HepG2 (cell line): ENCODE measurements at regions not wholly inside any gene's neighbourhood (a gene's known extent, or its start where the extent isn't known, plus 50 kb on each side); places are given as distances from the start of the nearest gene placed in this dataset.
A peak's percentile ranks its signal among the peaks of the same experiment; 100 is the strongest.
"Not testable (repeated sequence)": the region's sequence is repeated elsewhere in the genome, so short reads cannot be mapped to it uniquely, and the experiment has no call there.

ENCODE experiments used
- ATAC-seq: fragments of 200-7000 bp; cut with Tn5 transposase; 3 replicates; pipeline ENCODE4 v1.9.1; 2020; ENCODE audit warnings: mild to moderate bottlenecking, moderate library complexity
- BruUV-seq: library from RNA; stranded (reverse); fragments of 400-500 nt; replicated peaks from 2 replicates; lab custom pipeline; 2021; lab: Mats Ljungman, UMichigan
- CTCF ChIA-PET: fragments of 300-600 bp; formaldehyde crosslinking; extraction: SDS; loops from one replicate; lab custom pipeline; 2021; ENCODE audit warnings: low total read pairs, inconsistent platforms, low intra/inter-chr PET ratio; lab: Yijun Ruan, JAX
- POLR2A ChIA-PET: fragments of 350-600 bp; sonication (Branson Sonifier 250); formaldehyde crosslinking; loops from one replicate; lab custom pipeline; 2020; ENCODE audit warnings: antibody characterized with exemption, inconsistent platforms; lab: Yijun Ruan, JAX
- DNase-seq: peaks from one replicate; pipeline ENCODE4 v3.0.0-alpha.2; 2015; ENCODE audit warnings: low spot score
- FAIRE-seq: peaks from 3 replicates; lab custom pipeline; 2011; peaks lifted over from hg19 to GRCh38; lab: Jason Lieb, UNC
- H2AFZ ChIP-seq: one replicate; pipeline ENCODE4 v1.6.1; 2011; ENCODE audit warnings: low read length, inconsistent platforms
- H3K27ac ChIP-seq: fragments of 300-600 bp; 3 replicates; pipeline ENCODE4 v1.8.0; 2011; ENCODE audit warnings: mixed run types, mild to moderate bottlenecking, mixed read lengths, low read length, inconsistent platforms; ENCODE audit not compliant: insufficient read depth; ENCODE audit errors: extremely low read length
- H3K27me3 ChIP-seq, 2 experiments: fragments of 200-600 bp in 1 of 2; 2 replicates in 1 of 2; 3 replicates in 1 of 2; pipeline versions ENCODE4 v1.6.0 to v1.8.0; 2011; ENCODE audit warnings: low read length in 2 of 2, mild to moderate bottlenecking in 2 of 2, moderate library complexity in 2 of 2, inconsistent platforms in 1 of 2; ENCODE audit not compliant: insufficient read depth in 2 of 2, control insufficient read depth in 1 of 2
- H3K36me3 ChIP-seq, 2 experiments: fragments of 200-600 bp in 1 of 2; replicated peaks in 1 of 2; 2 replicates in 1 of 2; 3 replicates in 1 of 2; pipeline versions ENCODE4 v1.5.1 to v1.8.0; 2011; ENCODE audit warnings: low read length in 2 of 2, inconsistent platforms in 1 of 2; ENCODE audit not compliant: insufficient read depth in 2 of 2, control insufficient read depth in 1 of 2
- H3K4me1 ChIP-seq: 2 replicates; pipeline ENCODE4 v1.5.1; 2012; ENCODE audit warnings: low read length, inconsistent platforms; ENCODE audit not compliant: insufficient read depth
- H3K4me2 ChIP-seq: 2 replicates; pipeline ENCODE4 v1.6.0; 2011; ENCODE audit warnings: low read depth, low read length, inconsistent platforms
- H3K4me3 ChIP-seq, 3 experiments: fragments of 200-600 bp in 1 of 3; sonication (generic), shearing (Covaris generic) in 1 of 3; replicated peaks in 1 of 3; 2 replicates each; pipeline ENCODE4 v1.5.1; 2011 to 2016; ENCODE audit warnings: low read length in 3 of 3, inconsistent platforms in 2 of 3, low read depth in 2 of 3, mild to moderate bottlenecking in 2 of 3, control low read depth in 1 of 3, mixed read lengths in 1 of 3; ENCODE audit not compliant: insufficient read depth in 1 of 3
- H3K79me2 ChIP-seq: one replicate; pipeline ENCODE4 v1.6.1; 2011; ENCODE audit warnings: low read length, inconsistent platforms; ENCODE audit not compliant: insufficient read depth
- H3K9ac ChIP-seq: 2 replicates; pipeline ENCODE4 v1.6.0; 2011; ENCODE audit warnings: mild to moderate bottlenecking, low read depth, low read length, inconsistent platforms; ENCODE audit not compliant: insufficient read depth
- H3K9me3 ChIP-seq: 2 replicates; pipeline ENCODE4 v1.5.1; 2012; ENCODE audit warnings: mild to moderate bottlenecking, low read length
- H4K20me1 ChIP-seq: 2 replicates; pipeline ENCODE4 v1.6.0; 2011; ENCODE audit warnings: inconsistent platforms, mild to moderate bottlenecking, low read length, moderate library complexity; ENCODE audit not compliant: insufficient read depth
- CHD2 ChIP-seq: IDR thresholded peaks from 2 replicates; pipeline ENCODE4 v1.6.1; 2011; ENCODE audit warnings: low read depth, low read length, improper control_type of control experiment
- GPBP1L1 ChIP-seq: sonication (generic); formaldehyde crosslinking; IDR thresholded peaks from 2 replicates; pipeline ENCODE4 v1.5.0; 2020; ENCODE audit warnings: mild to moderate bottlenecking, missing genetic modification reagents
- KLF9 ChIP-seq: IDR thresholded peaks from 2 replicates; pipeline ENCODE4 v1.6.1; 2016; ENCODE audit warnings: low read depth
- REST ChIP-seq, 2 experiments: IDR thresholded peaks; 2 replicates each; pipeline ENCODE4 v1.6.1; 2011 to 2012; ENCODE audit warnings: low read length in 2 of 2, borderline replicate concordance in 1 of 2, low read depth in 1 of 2, mild to moderate bottlenecking in 1 of 2, moderate library complexity in 1 of 2
- TBX2 ChIP-seq: sonication (generic); formaldehyde crosslinking; IDR thresholded peaks from 2 replicates; pipeline ENCODE4 v1.5.0; 2020; ENCODE audit warnings: missing genetic modification reagents, mild to moderate bottlenecking, borderline replicate concordance
- ZNF691 ChIP-seq: sonication (generic); formaldehyde crosslinking; IDR thresholded peaks from 2 replicates; pipeline ENCODE4 v1.4.0; 2020; ENCODE audit warnings: missing genetic modification reagents, low read depth, mild to moderate bottlenecking, borderline replicate concordance
- ZSCAN31 ChIP-seq: sonication (generic); formaldehyde crosslinking; IDR thresholded peaks from 2 replicates; pipeline ENCODE4 v1.5.0; 2020; ENCODE audit warnings: low read depth, mild to moderate bottlenecking, missing genetic modification reagents
- WGBS: methylation state at CpG from one replicate; pipeline ENCODE4 v1.1.6; 2017; ENCODE audit warnings: low lambda C conversion rate; 5-methylcytosine and 5-hydroxymethylcytosine counted together
- in situ Hi-C: cut with HindIII; loops from 2 replicates; pipeline ENCODE4 v1.10.0; 2017; ENCODE audit warnings: low pct_unique_long_range_greater_than_20kb; ENCODE audit not compliant: extremely low pct_ligation_motif_present
- intact Hi-C: fragments of 100-400 bp; cut with micrococcal nuclease; formaldehyde crosslinking; loops from one replicate; pipeline ENCODE4 v1.10.0; 2022; ENCODE audit not compliant: unreplicated experiment

GRCh38 chr4:82282875-82283274, 90.9 kb downstream of the HNRNPD start (continued):
- TF ChIP-seq REST (IDR thresholded peaks at IDR 0.05; ENCODE audit: borderline replicate concordance in 1 of 2, low read depth in 1 of 2, low read length in 2 of 2) (no peak), TBX2 (CRISPR knock-in tag) (0 out of 2 replicates have a peak, but pooled peaks have one; percentile 29)

GRCh38 chr4:82279550-82279949, 94.2 kb downstream of the HNRNPD start:
- H3K9me3 ChIP-seq, FAIRE-seq, CTCF ChIA-PET, ATAC-seq, DNase-seq, H3K9ac ChIP-seq, H3K36me3 ChIP-seq, H3K27me3 ChIP-seq, H3K4me3 ChIP-seq, H3K79me2 ChIP-seq, H3K27ac ChIP-seq, intact Hi-C loops, BruUV-seq, H2AFZ ChIP-seq, H3K4me2 ChIP-seq, POLR2A ChIA-PET, in situ Hi-C loops, H4K20me1 ChIP-seq: not testable (repeated sequence)
- H3K4me1 ChIP-seq: peaks cover 24% of the 10 kb centered on the region
- WGBS: 35% methylated on average over 3 of the region's 4 CpGs

GRCh38 chr4:82276332-82276640, 97.5 kb downstream of the HNRNPD start:
- 16% methylated on average over 2 of the region's 2 CpGs for WGBS
- peaks cover 25% of the 10 kb centered on the region for H3K4me1 ChIP-seq
- no peaks in the 10 kb centered on the region; a peak in 1 of 5 replicates for H3K27me3 ChIP-seq
- no peaks in the 10 kb centered on the region for H3K36me3 ChIP-seq
- in situ Hi-C loops (no loop called here), intact Hi-C loops (no loop called here)
- no peak for FAIRE-seq
- POLR2A ChIA-PET: interaction anchor here (1.0 kb wide), 1 partner anchor 84 kb away, joined by 3 read pairs; no protein-coding TSS in a partner anchor
- no peak for TF ChIP-seq ZNF691 (CRISPR knock-in tag)
- no peak for TF ChIP-seq KLF9 (CRISPR knock-in tag)
- TF ChIP-seq GPBP1L1 (CRISPR knock-in tag): no peak
- TF ChIP-seq ZSCAN31 (CRISPR knock-in tag): no peak
- TF ChIP-seq CHD2: no peak
- H3K9ac ChIP-seq: no peak overlapping the region
- no peak overlapping the region for H3K27ac ChIP-seq
- H3K4me2 ChIP-seq: no peak overlapping the region
- BruUV-seq: no TSS peak
- H2AFZ ChIP-seq: no peak overlapping the region
- CTCF ChIA-PET: interaction anchor here (1.2 kb wide), 2 partner anchors 8 to 84 kb away, joined by 3 to 5 read pairs; no protein-coding TSS in a partner anchor
- H3K79me2 ChIP-seq: no peaks in the 10 kb centered on the region
- no peaks in the 10 kb centered on the region for H4K20me1 ChIP-seq
- DNase-seq: no peak
- H3K4me3 ChIP-seq: no peak overlapping the region
- no peaks in the 10 kb centered on the region for H3K9me3 ChIP-seq
- no peak for ATAC-seq
